Adrenal gland (tissue), 5 donors: ENCODE measurements at regions not wholly inside any gene's neighbourhood (a gene's known extent, or its start where the extent isn't known, plus 50 kb on each side); places are given as distances from the start of the nearest gene placed in this dataset.

Experiments
- POLR2A ChIP-seq, 2 donors: fragments of 450-650 bp; IDR thresholded peaks; one replicate each; pipeline ENCODE4 v1.6.1; 2017; ENCODE audit warnings: antibody characterized with exemption in 2 of 2, mild to moderate bottlenecking in 2 of 2, moderate library complexity in 1 of 2
- TF ChIP-seq, protein P1 (sequence below), 6 experiments: fragments of 450-650 bp in 4 of 6; fragments of 200-600 bp in 2 of 6; sonication (generic) in 1 of 6; IDR thresholded peaks; 1 replicate in 5 of 6; 2 replicates in 1 of 6; pipeline versions ENCODE4 v1.5.1 to v1.8.0; 2016 to 2021; ENCODE audit warnings: antibody characterized with exemption in 6 of 6, mild to moderate bottlenecking in 2 of 6, moderate library complexity in 1 of 6
- donor health status: DM: no; HTN: no; CAD: no.

GRCh38 chr12:58450868-58451482 is 469.3 kb downstream of the LRIG3 start:
- TF ChIP-seq POLR2A (IDR thresholded peaks at IDR 0.05): no peak
- TF ChIP-seq, protein P1, sequence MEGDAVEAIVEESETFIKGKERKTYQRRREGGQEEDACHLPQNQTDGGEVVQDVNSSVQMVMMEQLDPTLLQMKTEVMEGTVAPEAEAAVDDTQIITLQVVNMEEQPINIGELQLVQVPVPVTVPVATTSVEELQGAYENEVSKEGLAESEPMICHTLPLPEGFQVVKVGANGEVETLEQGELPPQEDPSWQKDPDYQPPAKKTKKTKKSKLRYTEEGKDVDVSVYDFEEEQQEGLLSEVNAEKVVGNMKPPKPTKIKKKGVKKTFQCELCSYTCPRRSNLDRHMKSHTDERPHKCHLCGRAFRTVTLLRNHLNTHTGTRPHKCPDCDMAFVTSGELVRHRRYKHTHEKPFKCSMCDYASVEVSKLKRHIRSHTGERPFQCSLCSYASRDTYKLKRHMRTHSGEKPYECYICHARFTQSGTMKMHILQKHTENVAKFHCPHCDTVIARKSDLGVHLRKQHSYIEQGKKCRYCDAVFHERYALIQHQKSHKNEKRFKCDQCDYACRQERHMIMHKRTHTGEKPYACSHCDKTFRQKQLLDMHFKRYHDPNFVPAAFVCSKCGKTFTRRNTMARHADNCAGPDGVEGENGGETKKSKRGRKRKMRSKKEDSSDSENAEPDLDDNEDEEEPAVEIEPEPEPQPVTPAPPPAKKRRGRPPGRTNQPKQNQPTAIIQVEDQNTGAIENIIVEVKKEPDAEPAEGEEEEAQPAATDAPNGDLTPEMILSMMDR (IDR thresholded peaks at IDR 0.05): no peak
